Heart right ventricle (tissue), 16 donors: ENCODE measurements at regions not wholly inside any gene's neighbourhood (a gene's known extent, or its start where the extent isn't known, plus 50 kb on each side); places are given as distances from the start of the nearest gene placed in this dataset.

Experiments
- ATAC-seq, 8 donors: fragments of 200-7000 bp; cut with Tn5 transposase; one replicate each; pipeline ENCODE4 v1.9.1; 2020; ENCODE audit warnings: mild to moderate bottlenecking in 8 of 8, moderate library complexity in 8 of 8, moderate number of reproducible peaks in 1 of 8
- DNase-seq, 2 donors: peaks; one replicate each; pipeline ENCODE4 v3.0.0-alpha.2; 2020
- H3K27ac ChIP-seq, 10 donors: fragments of 200-600 bp; sonication (generic) in 2 of 10; one replicate each; pipeline versions ENCODE4 v1.5.0 to v1.8.0; 2020 to 2022; ENCODE audit warnings: mild to moderate bottlenecking in 3 of 10
- H3K27me3 ChIP-seq, 7 donors: fragments of 200-600 bp; one replicate each; pipeline ENCODE4 v1.8.0; 2021 to 2022; ENCODE audit warnings: mild to moderate bottlenecking in 2 of 7
- H3K36me3 ChIP-seq, 9 donors: fragments of 200-600 bp; sonication (generic) in 1 of 9; one replicate each; pipeline versions ENCODE4 v1.5.0 to v1.8.0; 2020 to 2022; ENCODE audit warnings: mild to moderate bottlenecking in 2 of 9
- H3K4me1 ChIP-seq, 9 donors: fragments of 200-600 bp; sonication (generic) in 1 of 9; one replicate each; pipeline versions ENCODE4 v1.5.0 to v1.8.0; 2020 to 2022; ENCODE audit warnings: mild to moderate bottlenecking in 4 of 9
- H3K4me3 ChIP-seq, 10 donors: fragments of 200-600 bp; sonication (generic) in 2 of 10; one replicate each; pipeline versions ENCODE4 v1.5.0 to v1.8.0; 2020 to 2022; ENCODE audit warnings: mild to moderate bottlenecking in 7 of 10, moderate library complexity in 2 of 10
- H3K9me3 ChIP-seq, 11 donors: fragments of 200-600 bp in 10 of 11; sonication (generic) in 2 of 11; one replicate each; pipeline versions ENCODE4 v1.5.0 to v1.8.0; 2013 to 2022; ENCODE audit warnings: mild to moderate bottlenecking in 2 of 11, control low read depth in 1 of 11, moderate library complexity in 1 of 11
- CTCF ChIP-seq, 9 donors: fragments of 200-600 bp; sonication (generic) in 2 of 9; IDR thresholded peaks; one replicate each; pipeline versions ENCODE4 v1.5.0 to v1.8.0; 2021 to 2022; ENCODE audit warnings: antibody characterized with exemption in 9 of 9, mild to moderate bottlenecking in 5 of 9, moderate library complexity in 1 of 9
- WGBS, 2 donors: extraction: QIAGEN DNeasy Blood & Tissue Kit; methylation state at CpG; one replicate each; pipeline ENCODE4 v1.1.7; 2013; ENCODE audit warnings: inconsistent platforms in 1 of 2; 5-methylcytosine and 5-hydroxymethylcytosine counted together
- intact Hi-C, 10 donors: fragments of 100-400 bp; cut with DNase I; formaldehyde crosslinking; loops; one replicate each; pipeline versions ENCODE4 v1.11.1 to v1.14.2; 2022
- donor health status: Arrhythmogenic right ventricular cardiomyopathy.
- donor health status: ischemic (EF 13 %, LVEDD 7.1; RV severe dilation, severe dysfunction).
- donor health status: healthy with polysubstance abuse.
- donor health status: DM: no; HTN: yes; CAD: no.
- donor health status: DM: no; HTN: no; CAD: no.
- donor health status: ischemic (EF 25% LVEDD 6.9; RV normal size, moderate dysfunction).
- donor health status: ischemic (EF 25% LVEDD 5.7; RV mildly dilated, moderate dysfunction).
- donor health status: healthy.
- donor health status: DM: yes; HTN: yes; CAD: no.
- donor health status: Ischemic cardiomyopathy.
- donor health status: ischemic (EF 35%, LVEDD 5.7; RV mildly dilated, moderate dysfunction).
- donor health status: nonischemic (EF 11% LVEDD 7.7; RV severe dilation, severe dysfunction).
- donor health status: DM: yes; HTN: yes; CAD: no.
- donor health status: PGD.
- donor health status: ischemic (EF 29% LVEDD 5.4; RV normal size, mild dysfunction).
- donor health status: nonischemic (EF 23%, LVEDD 6.1; RV moderate dilation, normal function).

GRCh38 chr5:167712986-167713585, 578.4 kb upstream of the WWC1 start:
- Histone ChIP-seq H3K36me3 (no peaks in the 10 kb centered on the region), H3K4me3 (no peak overlapping the region), H3K27ac (no peak overlapping the region), H3K4me1 (no peaks in the 10 kb centered on the region), H3K9me3 (no peaks in the 10 kb centered on the region), H3K27me3 (no peaks in the 10 kb centered on the region)
- ATAC-seq: no peak
- WGBS, 2 donors: 71 to 80% methylated on average over 7 of the region's 7 CpGs
- intact Hi-C loops: no loop called here
- DNase-seq: no peak
- TF ChIP-seq CTCF (IDR thresholded peaks at IDR 0.05): no peak

GRCh38 chr5:167713896-167714295, 577.5 kb upstream of the WWC1 start:
- Histone ChIP-seq H3K4me3 (no peak overlapping the region), H3K36me3 (no peaks in the 10 kb centered on the region), H3K4me1 (no peaks in the 10 kb centered on the region), H3K9me3 (no peaks in the 10 kb centered on the region), H3K27me3 (no peaks in the 10 kb centered on the region), H3K27ac (no peak overlapping the region)
- DNase-seq (no peak), ATAC-seq (no peak)
- WGBS, 2 donors: 74 to 79% methylated on average over 1 of the region's 1 CpG
- intact Hi-C loops: no loop called here
- no peak for TF ChIP-seq CTCF (IDR thresholded peaks at IDR 0.05)

- no peak for ATAC-seq
- intact Hi-C loops: no loop called here
- WGBS, 2 donors: 78 to 84% methylated on average over 6 of the region's 6 CpGs
- no peak for TF ChIP-seq CTCF (IDR thresholded peaks at IDR 0.05)
- Histone ChIP-seq H3K27me3 (no peaks in the 10 kb centered on the region), H3K36me3 (no peaks in the 10 kb centered on the region), H3K9me3 (no peaks in the 10 kb centered on the region), H3K27ac (no peak overlapping the region), H3K4me1 (no peaks in the 10 kb centered on the region), H3K4me3 (no peak overlapping the region)
- no peak for DNase-seq
Measured at GRCh38 chr5:167716126-167716775, 575.2 kb upstream of the WWC1 start.

GRCh38 chr5:167720259-167720658, 571.2 kb upstream of the WWC1 start:
- TF ChIP-seq CTCF (IDR thresholded peaks at IDR 0.05): no peak
- Histone ChIP-seq H3K36me3 (no peaks in the 10 kb centered on the region), H3K27me3 (no peaks in the 10 kb centered on the region), H3K4me1 (peaks cover 0 to 6% (median 0%) of the 10 kb centered on the region in 9 donors), H3K9me3 (no peaks in the 10 kb centered on the region), H3K27ac (no peak overlapping the region), H3K4me3 (no peak overlapping the region)
- WGBS, 2 donors: 68 to 81% methylated on average over 3 of the region's 3 CpGs
- ATAC-seq (no peak), DNase-seq (no peak)
- intact Hi-C loops: loop anchor here (5.0 to 10.0 kb wide), 8 partner anchors 215 to 505 kb away; no protein-coding TSS in a partner anchor
